Upper lobe of left lung (tissue), 6 donors: ENCODE measurements at regions not wholly inside any gene's neighbourhood (a gene's known extent, or its start where the extent isn't known, plus 50 kb on each side); places are given as distances from the start of the nearest gene placed in this dataset.

Experiments
- ATAC-seq, 2 donors: fragments of 200-7000 bp; cut with Tn5 transposase; one replicate each; pipeline ENCODE4 v1.9.1; 2022; ENCODE audit warnings: mild to moderate bottlenecking in 2 of 2, moderate library complexity in 2 of 2; ENCODE audit not compliant: low FRiP score in 2 of 2
- DNase-seq, 2 donors: peaks; one replicate each; pipeline ENCODE4 v3.0.0-alpha.2; 2019 to 2020
- H3K27ac ChIP-seq, 4 donors: fragments of 200-600 bp; sonication (generic); one replicate each; pipeline ENCODE4 v1.5.1; 2016 to 2019
- H3K27me3 ChIP-seq, 4 donors: fragments of 200-600 bp; sonication (generic); one replicate each; pipeline ENCODE4 v1.5.1; 2017 to 2019
- H3K36me3 ChIP-seq, 4 donors: fragments of 200-600 bp; sonication (generic); one replicate each; pipeline ENCODE4 v1.5.1; 2016 to 2019
- H3K4me1 ChIP-seq, 4 donors: fragments of 200-600 bp; sonication (generic); one replicate each; pipeline ENCODE4 v1.5.1; 2018 to 2019
- H3K4me3 ChIP-seq, 4 donors: fragments of 200-600 bp; sonication (generic); one replicate each; pipeline ENCODE4 v1.5.1; 2017 to 2019; ENCODE audit warnings: mild to moderate bottlenecking in 2 of 4, moderate library complexity in 1 of 4
- H3K9me3 ChIP-seq, 4 donors: fragments of 200-600 bp; sonication (generic); one replicate each; pipeline ENCODE4 v1.5.1; 2018 to 2019
- CTCF ChIP-seq, 6 experiments: fragments of 450-650 bp in 4 of 6; fragments of 200-600 bp in 2 of 6; sonication (generic) in 2 of 6; IDR thresholded peaks; one replicate each; pipeline ENCODE4 v1.5.1; 2016 to 2019; ENCODE audit warnings: antibody characterized with exemption in 6 of 6
- EP300 ChIP-seq, 4 donors: sonication (generic); formaldehyde crosslinking; IDR thresholded peaks; one replicate each; pipeline ENCODE4 v1.5.1; 2017; ENCODE audit warnings: antibody characterized with exemption in 4 of 4, control low read depth in 2 of 4
- POLR2A ChIP-seq, 4 donors: fragments of 450-650 bp; IDR thresholded peaks; one replicate each; pipeline ENCODE4 v1.5.1; 2016 to 2017; ENCODE audit warnings: antibody characterized with exemption in 4 of 4, mild to moderate bottlenecking in 2 of 4
- POLR2AphosphoS5 ChIP-seq, 2 donors: sonication (generic); formaldehyde crosslinking; IDR thresholded peaks; one replicate each; pipeline ENCODE4 v1.5.1; 2017; ENCODE audit warnings: antibody characterized with exemption in 2 of 2
- WGBS, 2 donors: methylation state at CpG; one replicate each; pipeline ENCODE4 v1.1.5; 2017 to 2018; 5-methylcytosine and 5-hydroxymethylcytosine counted together
- donor health status: DM: no; HTN: no; CAD: no; lungs with moderate emphysema.
- donor health status: DM: no; HTN: yes; CAD: no; lungs with severe emphysema.

GRCh38 chr20:43379239-43379917 is 78.3 kb upstream of the SRSF6 start:
- H3K9me3 ChIP-seq: no peaks in the 10 kb centered on the region
- WGBS, 2 donors: 86 to 90% methylated on average over 4 of the region's 4 CpGs
- no peak overlapping the region for H3K27ac ChIP-seq
- no peak for DNase-seq
- H3K4me3 ChIP-seq: no peak overlapping the region
- no peaks in the 10 kb centered on the region for H3K4me1 ChIP-seq
- H3K36me3 ChIP-seq: no peaks in the 10 kb centered on the region
- peak in 1 of 2 donors; percentile 84 for ATAC-seq
- TF ChIP-seq EP300 (IDR thresholded peaks at IDR 0.05) (no peak), POLR2A (IDR thresholded peaks at IDR 0.05) (no peak), POLR2AphosphoS5 (IDR thresholded peaks at IDR 0.05) (no peak), CTCF (IDR thresholded peaks at IDR 0.05) (no peak)
- no peaks in the 10 kb centered on the region for H3K27me3 ChIP-seq

GRCh38 chr20:43376831-43377230 is 80.9 kb upstream of the SRSF6 start:
- ATAC-seq (no peak), DNase-seq (no peak)
- Histone ChIP-seq H3K4me1 (no peaks in the 10 kb centered on the region), H3K9me3 (no peaks in the 10 kb centered on the region), H3K27me3 (no peaks in the 10 kb centered on the region), H3K36me3 (no peaks in the 10 kb centered on the region), H3K27ac (no peak overlapping the region), H3K4me3 (no peak overlapping the region)
- WGBS, 2 donors: 53 to 63% methylated on average over 1 to 2 of the region's 2 CpGs
- TF ChIP-seq EP300 (IDR thresholded peaks at IDR 0.05) (no peak), POLR2A (IDR thresholded peaks at IDR 0.05) (no peak), POLR2AphosphoS5 (IDR thresholded peaks at IDR 0.05) (no peak), CTCF (IDR thresholded peaks at IDR 0.05) (no peak)

GRCh38 chr20:43375591-43375990 is 82.1 kb upstream of the SRSF6 start:
- WGBS, 2 donors: 25 to 46% methylated on average over 1 of the region's 1 CpG
- no peak overlapping the region for H3K4me3 ChIP-seq
- no peaks in the 10 kb centered on the region for H3K27me3 ChIP-seq
- no peak for ATAC-seq
- DNase-seq: no peak
- no peak overlapping the region for H3K27ac ChIP-seq
- TF ChIP-seq POLR2A (IDR thresholded peaks at IDR 0.05): no peak
- no peak for TF ChIP-seq CTCF (IDR thresholded peaks at IDR 0.05)
- no peak for TF ChIP-seq EP300 (IDR thresholded peaks at IDR 0.05)
- no peak for TF ChIP-seq POLR2AphosphoS5 (IDR thresholded peaks at IDR 0.05)
- H3K36me3 ChIP-seq: no peaks in the 10 kb centered on the region
- no peaks in the 10 kb centered on the region for H3K9me3 ChIP-seq
- no peaks in the 10 kb centered on the region for H3K4me1 ChIP-seq

- no peak overlapping the region for H3K27ac ChIP-seq
- TF ChIP-seq CTCF (IDR thresholded peaks at IDR 0.05) (no peak), POLR2A (IDR thresholded peaks at IDR 0.05) (no peak), EP300 (IDR thresholded peaks at IDR 0.05) (no peak), POLR2AphosphoS5 (IDR thresholded peaks at IDR 0.05) (no peak)
- no peaks in the 10 kb centered on the region for H3K4me1 ChIP-seq
- ATAC-seq (no peak), DNase-seq (no peak)
- H3K4me3 ChIP-seq: no peak overlapping the region
- H3K9me3 ChIP-seq: no peaks in the 10 kb centered on the region
- WGBS, 2 donors: 66 to 82% methylated on average over 5 of the region's 5 CpGs
- H3K36me3 ChIP-seq: no peaks in the 10 kb centered on the region
- H3K27me3 ChIP-seq: no peaks in the 10 kb centered on the region
These were observed 85.6 kb upstream of the SRSF6 start for GRCh38 chr20:43372051-43372450.

GRCh38 chr20:43365691-43366090 is 92.0 kb upstream of the SRSF6 start:
- Histone ChIP-seq H3K27me3 (no peaks in the 10 kb centered on the region), H3K4me3 (no peak overlapping the region), H3K9me3 (no peaks in the 10 kb centered on the region), H3K27ac (no peak overlapping the region), H3K4me1 (no peaks in the 10 kb centered on the region), H3K36me3 (no peaks in the 10 kb centered on the region)
- no peak for DNase-seq
- WGBS, 2 donors: 44 to 61% methylated on average over 10 of the region's 10 CpGs
- TF ChIP-seq EP300 (IDR thresholded peaks at IDR 0.05): no peak
- no peak for TF ChIP-seq POLR2A (IDR thresholded peaks at IDR 0.05)
- TF ChIP-seq CTCF (IDR thresholded peaks at IDR 0.05): no peak
- TF ChIP-seq POLR2AphosphoS5 (IDR thresholded peaks at IDR 0.05): no peak
- ATAC-seq: no peak
